C1 segment of cervical spinal cord (tissue), 14 donors: ENCODE measurements at regions not wholly inside any gene's neighbourhood (a gene's known extent, or its start where the extent isn't known, plus 50 kb on each side); places are given as distances from the start of the nearest gene placed in this dataset.

Source experiments
- DNase-seq, 14 donors: peaks; one replicate each; lab custom pipeline; 2025; lab: John Stamatoyannopoulos, UW

DNA sequence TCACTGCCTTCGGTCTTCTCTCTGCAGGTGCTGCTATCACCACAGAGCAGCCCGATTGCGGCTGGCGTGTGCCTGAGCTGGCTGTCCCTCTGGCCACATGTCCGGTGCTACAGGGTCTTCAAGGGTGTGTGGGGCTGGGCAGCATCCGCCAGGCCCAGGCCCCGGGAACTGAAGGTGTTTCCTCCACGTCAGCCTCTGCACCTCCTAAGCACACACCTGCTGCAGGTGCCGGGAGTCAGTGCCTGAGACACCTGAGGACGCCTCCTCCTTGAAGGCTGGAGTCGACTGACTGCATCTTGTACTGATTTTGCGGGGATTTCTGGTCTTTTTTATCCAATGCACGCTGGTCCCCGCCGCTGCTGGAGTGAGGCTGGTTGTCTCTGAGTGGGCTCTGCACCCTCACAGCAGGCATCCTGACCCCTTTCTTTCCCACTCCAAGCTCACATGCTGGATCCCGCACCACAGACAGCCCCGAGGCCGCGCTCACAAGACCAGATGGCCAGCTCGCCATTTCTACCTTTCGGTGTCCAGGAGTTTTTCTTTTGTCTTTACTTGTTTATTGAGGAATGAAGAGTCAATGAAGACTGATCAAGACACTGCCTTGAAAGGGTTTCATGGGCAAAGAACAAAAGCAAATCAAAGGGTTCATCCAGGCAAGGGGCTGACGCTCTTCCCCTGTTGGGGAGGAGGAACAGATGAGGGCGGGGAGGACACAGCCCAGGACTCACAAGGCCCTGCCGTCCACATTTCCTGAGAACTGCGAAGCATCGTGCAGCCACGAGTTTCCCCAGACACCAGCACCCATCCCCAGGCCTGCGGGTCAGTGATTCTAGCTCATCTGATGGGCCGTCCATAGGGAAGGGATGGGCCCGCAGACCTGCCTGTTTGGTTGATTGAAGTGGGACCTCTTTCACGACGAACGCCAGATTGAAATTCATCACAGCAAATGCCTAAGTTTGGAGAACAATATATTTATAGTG is 203.8 kb upstream of the SOX1 start:
- no peak for DNase-seq

DNA sequence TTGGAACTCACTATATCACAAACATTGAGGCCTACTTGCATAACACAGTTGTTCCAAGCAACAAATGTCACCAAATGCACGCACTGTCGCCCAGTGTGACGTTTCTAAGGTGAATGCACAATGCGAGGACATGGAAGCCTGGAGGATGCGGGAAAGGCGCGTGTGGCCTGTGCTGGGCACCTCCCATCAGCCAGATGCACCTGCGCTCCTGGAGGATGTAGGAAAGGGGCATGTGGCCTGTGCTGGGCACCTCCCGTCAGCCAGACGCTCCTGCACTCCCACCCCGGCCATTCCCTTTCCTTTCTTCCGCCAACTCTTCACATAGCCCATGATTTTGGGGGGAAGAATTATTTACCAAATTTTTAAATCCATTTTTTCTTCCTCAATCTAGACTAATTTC is 202.4 kb upstream of the SOX1 start:
- no peak for DNase-seq

DNA sequence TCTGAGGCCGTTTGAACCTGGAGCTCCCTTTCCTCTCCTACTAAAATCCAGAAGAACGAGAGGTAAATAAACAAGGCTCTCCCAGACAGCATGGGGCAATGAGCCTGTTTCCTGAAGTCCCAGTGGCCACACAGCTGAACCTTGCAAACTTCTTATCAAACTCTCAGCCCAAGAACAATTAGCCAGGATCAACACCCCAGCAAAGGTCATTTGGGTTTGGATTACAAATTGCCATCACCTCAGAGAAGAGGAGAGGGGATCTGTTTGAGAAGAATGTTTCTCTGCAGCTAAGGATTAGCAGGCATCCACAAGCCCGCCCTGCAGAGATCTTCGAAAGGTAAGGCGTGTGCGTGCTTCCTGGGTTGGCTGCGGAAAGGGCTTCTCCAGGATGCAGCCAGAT is 201.9 kb upstream of the SOX1 start:
- no peak for DNase-seq

DNA sequence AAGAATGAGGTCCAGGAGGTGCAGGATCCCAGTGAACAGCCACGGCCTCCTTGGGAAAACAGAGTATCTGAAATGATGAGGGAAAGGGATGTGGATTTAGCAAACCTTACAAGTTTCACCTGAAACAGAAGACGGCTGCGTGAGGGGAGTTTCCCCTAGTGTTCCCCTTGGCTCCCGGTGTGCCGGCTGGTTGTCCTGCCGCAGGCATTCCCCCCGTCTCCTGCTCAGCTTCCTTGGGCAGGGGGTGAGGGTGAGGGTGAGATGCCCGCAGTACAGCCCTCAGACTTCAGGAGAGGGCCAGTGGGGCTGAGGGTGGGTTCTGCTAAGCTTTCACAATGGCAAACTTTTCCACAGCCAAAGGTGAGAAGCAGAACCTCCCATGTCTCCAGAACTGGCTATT is 201.1 kb upstream of the SOX1 start:
- no peak for DNase-seq

DNA sequence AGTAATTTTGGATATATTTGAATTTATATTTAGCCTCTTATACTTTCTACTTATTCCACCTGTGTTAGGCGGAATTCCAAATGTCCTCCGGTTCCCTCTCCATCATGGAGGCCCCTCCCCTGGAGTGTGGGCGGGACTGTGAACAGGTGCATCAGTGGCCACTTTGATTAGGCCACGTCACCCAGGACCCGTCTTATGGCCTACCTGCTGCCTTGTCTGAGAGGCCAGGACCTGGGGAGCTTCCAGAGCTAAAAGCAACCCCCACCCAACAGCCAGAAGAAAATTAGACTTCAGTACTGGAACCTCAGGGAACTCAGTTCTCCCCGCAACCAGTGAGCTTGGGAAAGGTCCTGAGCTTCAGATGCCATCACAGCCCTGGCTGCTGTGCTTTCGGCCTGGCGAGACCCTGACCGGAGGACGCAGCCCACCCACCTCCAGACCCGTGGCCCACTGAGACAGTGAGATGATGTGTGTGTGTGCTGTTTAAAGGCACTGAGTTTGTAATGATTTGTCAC is 200.2 kb upstream of the SOX1 start:
- no peak for DNase-seq

DNA sequence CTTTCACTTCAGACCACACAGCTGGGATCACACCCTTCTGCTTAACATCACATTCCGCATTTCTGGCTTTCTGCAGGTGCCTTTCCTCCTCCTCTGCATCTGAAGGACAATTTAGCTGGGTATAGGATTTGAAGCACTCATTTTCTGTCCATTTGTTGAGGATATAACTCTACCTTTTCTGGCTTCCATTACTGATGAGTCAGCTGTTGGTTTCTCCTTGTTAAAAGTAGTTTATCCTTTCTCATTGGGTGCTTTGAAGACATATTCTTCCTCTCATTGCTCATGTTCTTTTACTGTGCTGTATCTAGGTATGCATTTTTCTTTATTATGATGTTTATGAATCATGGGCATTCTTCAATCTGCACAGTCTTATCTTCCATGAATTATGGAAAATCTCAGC is 199.3 kb upstream of the SOX1 start:
- DNase-seq, result no peak

DNA sequence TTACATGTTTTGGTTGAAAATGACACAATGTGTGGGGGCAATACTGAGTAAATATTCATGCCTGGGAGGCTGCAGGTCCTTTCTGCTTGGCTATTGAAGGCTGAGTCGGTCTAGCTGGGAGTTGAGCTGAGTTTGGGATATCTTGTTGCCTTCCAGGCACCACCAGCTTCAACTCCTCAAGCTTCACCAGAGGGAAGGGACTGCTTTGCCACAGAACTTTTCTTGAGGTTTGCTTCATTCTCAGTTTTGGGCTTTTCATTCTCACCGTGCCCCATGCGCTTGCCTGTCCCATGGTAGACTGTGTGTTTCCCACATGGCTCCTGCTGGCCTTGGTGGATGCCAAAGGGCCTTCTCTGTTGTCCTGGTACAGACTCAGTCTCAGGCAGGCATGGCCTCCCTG is 198.2 kb upstream of the SOX1 start:
- DNase-seq, result no peak

DNA sequence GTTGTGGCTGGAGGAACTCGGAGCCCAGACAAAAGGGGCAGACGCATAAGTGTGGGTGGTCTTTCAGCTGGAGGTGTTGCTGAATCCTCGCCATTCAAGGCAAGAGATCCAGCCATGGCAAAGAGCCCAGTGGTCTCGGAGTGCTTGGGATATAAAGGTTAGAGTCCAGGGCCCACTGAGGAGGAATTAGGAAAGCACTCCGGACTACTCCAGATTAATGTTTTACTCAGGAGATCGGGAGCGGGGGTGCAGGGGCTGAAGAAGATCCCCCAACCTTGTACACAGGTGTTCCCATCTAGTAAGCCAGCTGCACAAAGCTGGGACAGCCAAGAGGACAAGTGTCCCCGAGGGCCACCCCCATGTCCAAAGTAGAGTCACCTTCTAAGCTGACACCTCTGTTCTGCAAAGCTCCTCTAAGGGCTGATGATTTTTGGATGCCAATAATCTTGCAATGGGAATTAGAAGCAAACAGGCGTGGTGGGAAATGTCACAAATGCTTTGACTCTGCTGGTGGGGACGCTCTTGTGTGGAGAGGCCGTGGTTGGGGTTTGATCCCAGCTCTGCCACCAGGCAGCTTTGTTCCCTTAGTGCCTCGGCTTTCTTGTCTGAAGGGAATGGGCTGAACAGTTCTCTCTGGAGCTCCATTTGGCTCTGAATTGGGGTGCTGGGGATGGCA is 194.3 kb upstream of the SOX1 start:
- no peak for DNase-seq

DNA sequence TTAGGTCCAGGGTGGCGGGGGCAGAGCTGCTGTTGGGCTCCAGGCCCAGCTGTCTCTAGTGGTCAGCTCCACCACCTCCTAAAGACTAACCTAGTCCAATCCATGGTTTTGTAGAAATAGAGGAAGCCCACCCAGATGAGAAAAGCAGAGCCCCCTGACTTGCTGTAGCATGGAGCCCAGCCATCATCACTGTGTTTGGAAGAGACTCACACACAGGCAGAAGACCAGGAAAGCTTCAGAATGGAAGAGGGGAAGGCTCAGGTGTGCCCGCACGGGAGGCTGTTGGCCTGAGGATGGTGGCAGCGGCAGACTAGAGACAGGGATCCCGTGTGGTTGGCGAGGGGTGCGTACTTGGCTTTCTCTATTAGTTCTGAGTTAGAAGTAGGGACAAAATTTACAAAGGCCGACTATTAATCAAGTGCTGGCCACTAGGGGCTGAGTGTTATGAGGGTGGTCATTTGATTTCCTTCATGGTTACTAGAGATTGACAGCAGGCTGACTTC is 193.2 kb upstream of the SOX1 start:
- no peak for DNase-seq

DNA sequence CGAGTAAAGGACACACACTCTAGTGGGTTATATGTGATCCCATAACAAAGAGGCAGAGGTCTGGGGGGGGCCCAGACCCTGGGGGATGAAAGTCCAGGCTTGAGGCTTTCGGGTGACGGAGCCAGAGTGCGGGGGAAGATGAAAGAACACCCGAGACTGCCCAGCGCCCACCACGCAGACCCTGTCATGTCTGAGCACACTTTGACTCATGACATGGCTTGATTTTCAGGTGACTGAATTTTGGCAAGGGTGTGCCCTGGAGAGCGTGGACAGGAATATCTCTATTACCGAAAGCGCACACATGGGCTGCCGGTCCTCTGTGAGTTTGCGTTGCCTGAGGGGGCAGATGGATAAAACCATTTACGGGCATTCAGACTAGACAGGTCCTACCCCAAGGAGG is 192.0 kb upstream of the SOX1 start:
- DNase-seq, result no peak

DNA sequence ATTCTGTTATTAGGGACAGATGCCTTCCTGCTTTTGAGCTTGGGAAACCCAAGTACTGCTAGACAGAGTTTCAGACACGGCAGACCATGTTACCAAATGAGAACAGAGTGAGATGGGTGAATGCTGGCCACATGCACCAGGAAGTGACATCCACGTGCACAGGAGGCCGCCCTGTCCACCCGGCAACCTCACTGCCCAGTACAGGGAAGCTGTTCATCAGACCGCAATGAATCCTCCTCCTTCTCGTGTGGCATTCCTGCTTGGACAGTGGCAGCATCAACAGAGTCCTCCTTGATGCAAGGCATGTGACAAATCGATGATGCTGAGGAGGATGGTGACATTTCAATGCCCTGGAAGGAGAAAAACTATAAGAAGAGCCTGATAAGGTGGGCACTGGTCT is 191.0 kb upstream of the SOX1 start:
- no peak for DNase-seq

DNA sequence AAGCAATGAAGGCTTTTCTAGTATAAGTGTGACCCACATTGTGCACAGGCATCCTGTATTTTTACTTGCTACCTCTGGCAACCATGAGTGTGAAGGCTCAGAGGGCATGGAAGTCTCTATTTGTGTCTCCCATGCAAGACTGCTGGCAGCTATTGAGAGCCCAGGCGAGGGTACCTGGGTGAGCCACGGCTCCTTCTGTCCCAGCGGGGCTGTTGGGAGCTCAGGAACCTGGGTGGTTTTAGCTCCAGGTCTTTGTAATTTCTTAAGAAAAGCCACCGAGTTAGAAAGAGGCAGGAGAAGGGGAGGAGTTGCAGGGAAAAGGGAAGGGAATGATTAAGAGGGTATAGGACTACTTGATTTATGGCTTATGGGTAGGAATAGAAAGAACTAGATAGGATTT is 190.4 kb upstream of the SOX1 start:
- DNase-seq, result no peak

DNA sequence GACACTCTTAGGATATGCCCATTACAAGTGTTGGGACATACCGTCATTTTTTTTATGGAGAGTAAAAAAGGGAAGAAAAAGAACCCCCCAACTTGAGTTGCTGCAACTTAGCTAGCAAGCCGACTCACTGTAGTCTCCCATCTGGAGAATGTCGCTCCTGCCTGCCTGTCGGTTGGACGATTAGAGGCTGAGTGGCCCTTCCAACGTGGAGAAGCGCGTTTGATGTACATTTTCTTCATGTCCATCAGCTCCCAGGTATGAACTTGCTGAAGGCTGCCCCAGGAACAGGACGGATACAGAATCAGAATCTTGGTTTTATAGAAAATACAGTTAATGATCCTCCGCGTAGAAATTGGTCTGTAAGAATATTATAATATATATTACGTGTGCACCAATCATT is 189.0 kb upstream of the SOX1 start:
- DNase-seq, result no peak

DNA sequence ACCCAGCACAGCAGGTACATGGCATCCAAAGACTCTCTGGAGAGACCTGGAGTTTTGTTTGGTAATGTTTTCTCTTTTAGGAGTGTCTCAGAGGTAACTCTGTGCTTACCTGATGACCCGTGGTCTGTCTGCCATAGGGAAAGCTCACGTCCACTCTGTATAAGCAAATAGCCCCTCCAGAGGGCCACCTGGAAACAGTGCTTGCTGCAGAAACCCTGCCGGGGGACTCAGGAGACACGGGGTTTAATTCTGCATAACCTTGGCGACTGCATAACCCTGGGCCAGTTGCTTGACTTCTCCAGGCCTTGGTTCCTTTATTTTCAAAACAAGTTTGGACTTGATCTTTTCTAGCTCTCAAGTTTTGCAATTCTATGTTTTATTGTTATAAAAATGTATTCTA is 187.2 kb upstream of the SOX1 start:
- no peak for DNase-seq

DNA sequence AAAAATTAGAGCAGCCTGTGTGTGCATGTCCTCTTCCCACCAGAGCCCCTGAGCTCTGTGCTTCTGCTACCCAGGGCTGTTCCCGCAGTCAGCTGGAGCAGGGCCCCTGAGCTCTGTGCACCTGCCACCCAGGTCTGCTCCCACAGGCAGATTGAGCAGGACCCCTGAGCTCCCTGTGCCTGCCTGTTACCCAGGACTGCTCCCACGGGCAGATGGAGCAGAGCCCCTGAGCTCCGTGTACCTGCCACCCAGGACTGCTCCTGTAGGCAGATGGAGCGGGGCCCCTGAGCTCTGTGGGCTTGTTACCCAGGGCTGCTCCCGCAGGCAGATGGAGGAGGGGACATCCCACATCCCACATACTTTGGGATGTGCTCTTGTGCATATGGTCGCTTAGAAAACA is 186.8 kb upstream of the SOX1 start:
- no peak for DNase-seq

DNA sequence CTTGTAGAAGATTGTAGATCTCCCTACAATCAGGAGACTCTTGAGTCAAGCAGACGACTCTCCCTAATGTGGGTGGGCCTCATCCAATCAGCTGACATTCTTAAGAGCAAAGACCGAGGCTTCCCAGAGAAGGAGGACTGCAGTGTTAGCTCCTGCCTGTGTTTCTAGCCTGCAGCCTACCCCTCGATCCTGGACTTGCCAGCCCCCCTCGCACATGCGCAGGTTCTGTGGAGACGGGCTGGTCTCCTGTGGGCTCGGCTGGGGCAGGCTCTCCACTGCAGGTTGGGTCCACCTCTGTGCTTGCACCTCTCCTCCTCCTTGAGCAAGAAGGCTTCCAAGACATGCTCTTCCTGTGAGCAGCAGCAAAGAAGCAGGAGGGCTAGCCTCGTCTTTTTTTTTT is 185.2 kb upstream of the SOX1 start:
- DNase-seq, result no peak

DNA sequence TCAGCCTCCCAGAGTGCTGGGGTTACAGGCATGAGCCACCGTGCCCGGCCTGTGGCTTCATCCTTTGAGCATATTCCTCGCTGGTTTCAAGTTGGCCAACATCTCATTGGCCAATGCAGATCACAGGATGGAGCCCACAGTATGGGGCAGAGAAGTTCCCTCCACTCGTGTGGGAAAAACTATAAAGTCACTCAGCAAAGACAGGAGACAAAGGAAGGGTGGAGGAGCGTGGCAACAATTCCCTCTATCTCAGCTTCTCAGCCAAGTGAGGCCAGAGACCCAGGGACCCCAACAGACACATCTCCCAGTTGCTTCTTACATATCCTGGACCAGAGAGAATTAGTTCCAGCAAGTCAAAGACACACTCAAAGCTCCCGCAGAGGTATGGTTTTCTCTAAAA is 184.6 kb upstream of the SOX1 start:
- no peak for DNase-seq

DNA sequence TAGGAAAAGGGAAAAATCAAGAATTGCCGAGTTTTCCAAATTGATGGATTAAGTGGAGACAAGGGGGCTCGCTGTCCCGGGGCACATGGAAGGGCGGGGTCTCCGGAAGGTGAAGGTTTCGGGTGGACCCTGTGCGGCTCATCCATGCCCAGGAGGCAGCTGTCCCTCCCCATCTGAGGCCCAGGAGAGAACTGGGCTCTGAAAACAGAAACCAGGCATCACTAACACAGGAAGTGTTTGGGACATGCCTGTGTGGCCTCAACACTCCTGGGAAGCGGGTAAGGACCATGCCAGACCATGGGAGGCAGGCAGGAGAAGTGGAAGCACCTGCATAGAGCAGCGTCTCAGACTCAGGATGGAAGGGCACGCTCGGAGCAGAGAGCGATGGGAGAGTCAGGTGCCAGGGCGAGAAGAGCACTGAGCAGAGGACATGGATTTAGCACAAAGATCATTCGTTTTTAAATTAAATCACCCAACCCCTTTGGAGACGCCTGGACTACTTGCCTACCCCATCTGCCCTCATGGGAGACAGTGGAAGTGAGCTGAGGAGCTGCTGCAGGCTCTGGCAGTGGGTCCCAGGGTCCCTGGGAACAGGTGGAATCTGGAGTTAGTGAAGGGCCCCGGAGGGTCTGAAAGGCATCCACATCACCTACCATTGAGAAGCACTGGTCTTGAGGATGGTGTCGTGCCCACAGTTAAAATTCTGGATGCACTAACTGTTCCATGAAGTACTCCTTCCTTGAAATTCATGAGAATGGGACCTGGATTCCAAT is 183.2 kb upstream of the SOX1 start:
- no peak for DNase-seq

DNA sequence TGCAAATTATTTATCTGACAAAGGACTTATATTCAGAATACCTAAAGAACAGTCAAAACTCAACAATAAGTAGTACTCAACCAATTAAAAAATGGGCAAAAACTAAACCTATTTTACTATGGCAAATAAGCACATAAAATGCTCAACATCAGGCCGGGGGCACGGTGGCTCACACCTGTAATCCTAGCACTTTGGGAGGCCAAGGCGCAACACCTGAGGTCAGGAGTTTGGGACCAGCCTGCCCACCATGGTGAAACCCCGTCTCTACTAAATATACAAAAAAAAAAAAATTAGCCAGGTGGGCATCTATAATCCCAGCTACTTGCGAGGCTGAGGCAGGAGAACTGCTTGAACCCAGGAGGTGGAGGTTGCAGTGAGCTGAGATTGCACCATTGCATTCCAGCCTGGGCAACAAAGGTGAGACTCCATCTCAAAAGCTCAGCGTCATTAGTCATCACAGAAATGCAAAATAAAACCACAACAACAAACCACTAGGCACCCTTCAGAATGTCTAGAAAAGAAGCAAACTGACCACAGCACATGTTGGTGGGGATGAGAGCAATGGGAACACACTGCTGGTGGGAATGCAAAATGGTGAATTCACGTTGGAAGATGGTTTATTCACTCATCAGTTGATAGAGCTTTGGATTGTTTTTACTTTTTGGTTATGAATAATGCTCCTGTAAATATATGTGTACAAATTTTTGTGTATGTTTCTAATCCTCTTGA is 180.6 kb upstream of the SOX1 start:
- DNase-seq, result no peak

DNA sequence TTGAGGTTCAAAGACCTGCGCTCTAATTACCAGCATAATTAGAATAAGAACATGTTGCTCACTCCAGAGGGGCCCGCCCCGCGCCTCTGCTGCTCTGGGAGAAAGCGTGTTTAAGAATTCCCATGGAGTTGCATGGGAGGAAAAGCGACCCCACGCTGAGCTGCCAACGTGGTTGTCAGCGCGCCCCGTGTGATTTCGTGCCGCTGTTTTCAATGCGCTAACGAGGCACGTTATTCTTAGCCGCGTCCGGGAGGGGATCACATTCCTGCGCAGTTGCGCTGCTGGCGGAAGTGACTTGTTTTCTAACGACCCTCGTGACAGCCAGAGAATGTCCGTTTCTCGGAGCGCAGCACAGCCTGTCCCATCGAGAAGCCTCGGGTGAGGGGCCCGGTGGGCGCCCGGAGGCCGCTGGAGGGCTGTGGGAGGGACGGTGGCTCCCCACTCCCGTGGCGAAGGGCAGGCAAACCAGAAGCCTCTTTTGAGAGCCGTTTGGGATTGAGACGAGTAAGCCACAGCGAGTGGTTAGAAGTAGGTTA is 173.8 kb upstream of the SOX1 start:
- no peak for DNase-seq
